GM19463 (cell line): ENCODE measurements at regions not wholly inside any gene's neighbourhood (a gene's known extent, or its start where the extent isn't known, plus 50 kb on each side); places are given as distances from the start of the nearest gene placed in this dataset.
"Not testable (repeated sequence)": the region's sequence is repeated elsewhere in the genome, so short reads cannot be mapped to it uniquely, and the experiment has no call there.

Source experiments
- ATAC-seq: cut with Tn5 transposase; IDR thresholded peaks from one replicate; pipeline ENCODE4 v1.9.1; 2021; ENCODE audit warnings: mild to moderate bottlenecking, moderate library complexity; ENCODE audit not compliant: unreplicated experiment

- no peak for ATAC-seq
Measured at GRCh38 chr5:3489239-3489843, 106.3 kb upstream of the IRX1 start.

GRCh38 chr5:3484836-3485235 is 110.8 kb upstream of the IRX1 start:
- ATAC-seq: no peak

- ATAC-seq: no peak
Measured at GRCh38 chr5:3481175-3481574, 114.5 kb upstream of the IRX1 start.

GRCh38 chr5:3475674-3476073 is 120.0 kb upstream of the IRX1 start:
- ATAC-seq: no peak

- ATAC-seq: no peak
Measured at GRCh38 chr5:3466392-3466791, 129.2 kb upstream of the IRX1 start.

GRCh38 chr5:3460416-3460815 is 135.2 kb upstream of the IRX1 start:
- no peak for ATAC-seq

- no peak for ATAC-seq
Measured at GRCh38 chr5:3456121-3456681, 139.4 kb upstream of the IRX1 start.

GRCh38 chr5:3454028-3454427 is 141.6 kb upstream of the IRX1 start:
- ATAC-seq: not testable (repeated sequence)

- ATAC-seq: no peak
Measured at GRCh38 chr5:3452622-3453021, 143.0 kb upstream of the IRX1 start.

- ATAC-seq: no peak
Measured at GRCh38 chr5:3451961-3452360, 143.7 kb upstream of the IRX1 start.

- ATAC-seq: no peak
Measured at GRCh38 chr5:3449481-3449880, 146.2 kb upstream of the IRX1 start.

GRCh38 chr5:3446410-3446809 is 149.2 kb upstream of the IRX1 start:
- ATAC-seq: no peak

GRCh38 chr5:3445517-3445916 is 150.1 kb upstream of the IRX1 start:
- not testable (repeated sequence) for ATAC-seq

GRCh38 chr5:3432135-3432534 is 163.5 kb upstream of the IRX1 start:
- ATAC-seq: no peak

- no peak for ATAC-seq
Measured at GRCh38 chr5:3430691-3431090, 164.9 kb upstream of the IRX1 start.

GRCh38 chr5:3429962-3430361 is 165.7 kb upstream of the IRX1 start:
- ATAC-seq: no peak

GRCh38 chr5:3428334-3428733 is 167.3 kb upstream of the IRX1 start:
- no peak for ATAC-seq

GRCh38 chr5:3424946-3425345 is 170.7 kb upstream of the IRX1 start:
- ATAC-seq: no peak

- no peak for ATAC-seq
Measured at GRCh38 chr5:3417376-3417943, 178.2 kb upstream of the IRX1 start.

- no peak for ATAC-seq
Measured at GRCh38 chr5:3414371-3414770, 181.3 kb upstream of the IRX1 start.

- ATAC-seq: no peak
Measured at GRCh38 chr5:3412146-3412545, 183.5 kb upstream of the IRX1 start.

- ATAC-seq: no peak
Measured at GRCh38 chr5:3411363-3411762, 184.3 kb upstream of the IRX1 start.

- ATAC-seq: no peak
Measured at GRCh38 chr5:3401635-3402034, 194.0 kb upstream of the IRX1 start.
